HG02623 (cell line): ENCODE measurements at regions not wholly inside any gene's neighbourhood (a gene's known extent, or its start where the extent isn't known, plus 50 kb on each side); places are given as distances from the start of the nearest gene placed in this dataset.
"Not testable (repeated sequence)": the region's sequence is repeated elsewhere in the genome, so short reads cannot be mapped to it uniquely, and the experiment has no call there.

Source experiments
- ATAC-seq: cut with Tn5 transposase; IDR thresholded peaks from one replicate; pipeline ENCODE4 v1.9.1; 2021; ENCODE audit warnings: moderate library complexity; ENCODE audit not compliant: unreplicated experiment

GRCh38 chr9:28941856-28942255, 1368.6 kb upstream of the C9orf72 start:
- ATAC-seq: no peak

- no peak for ATAC-seq
These were observed 1369.7 kb upstream of the C9orf72 start for GRCh38 chr9:28942941-28943340.

GRCh38 chr9:28946648-28947047, 1373.4 kb upstream of the C9orf72 start:
- ATAC-seq: no peak

GRCh38 chr9:28951945-28952344, 1378.7 kb upstream of the C9orf72 start:
- ATAC-seq: no peak

- ATAC-seq: no peak
These were observed 1383.0 kb upstream of the C9orf72 start for GRCh38 chr9:28956116-28956880.

- no peak for ATAC-seq
These were observed 1387.3 kb upstream of the C9orf72 start for GRCh38 chr9:28960602-28961001.

GRCh38 chr9:28961623-28962022, 1388.3 kb upstream of the C9orf72 start:
- no peak for ATAC-seq

GRCh38 chr9:28967226-28967625, 1393.9 kb upstream of the C9orf72 start:
- ATAC-seq: no peak

GRCh38 chr9:28970241-28970654, 1397.0 kb upstream of the C9orf72 start:
- no peak for ATAC-seq

- ATAC-seq: no peak
These were observed 1398.6 kb upstream of the C9orf72 start for GRCh38 chr9:28971881-28972280.

- no peak for ATAC-seq
These were observed 1403.0 kb upstream of the C9orf72 start for GRCh38 chr9:28976250-28976649.

- no peak for ATAC-seq
These were observed 1403.4 kb upstream of the C9orf72 start for GRCh38 chr9:28976684-28977083.

GRCh38 chr9:28981129-28981528, 1407.8 kb upstream of the C9orf72 start:
- ATAC-seq: no peak

- no peak for ATAC-seq
These were observed 1408.4 kb upstream of the C9orf72 start for GRCh38 chr9:28981711-28982110.

GRCh38 chr9:28984016-28984415, 1410.7 kb upstream of the C9orf72 start:
- ATAC-seq: no peak

GRCh38 chr9:28990009-28990408, 1416.7 kb upstream of the C9orf72 start:
- not testable (repeated sequence) for ATAC-seq

- no peak for ATAC-seq
These were observed 1425.8 kb upstream of the C9orf72 start for GRCh38 chr9:28999057-28999456.

- ATAC-seq: no peak
These were observed 1426.5 kb upstream of the C9orf72 start for GRCh38 chr9:28999806-29000205.

- ATAC-seq: no peak
These were observed 1427.7 kb upstream of the C9orf72 start for GRCh38 chr9:29001006-29001405.

- ATAC-seq: no peak
These were observed 1431.7 kb upstream of the C9orf72 start for GRCh38 chr9:29004988-29005387.

- no peak for ATAC-seq
These were observed 1433.3 kb upstream of the C9orf72 start for GRCh38 chr9:29006628-29007027.

- no peak for ATAC-seq
These were observed 1439.6 kb upstream of the C9orf72 start for GRCh38 chr9:29012911-29013310.

GRCh38 chr9:29021632-29022031, 1448.4 kb upstream of the C9orf72 start:
- no peak for ATAC-seq
